IPS-18c (cell line): ENCODE measurements at regions not wholly inside any gene's neighbourhood (a gene's known extent, or its start where the extent isn't known, plus 50 kb on each side); places are given as distances from the start of the nearest gene placed in this dataset.
"Not testable (repeated sequence)": the region's sequence is repeated elsewhere in the genome, so short reads cannot be mapped to it uniquely, and the experiment has no call there.

Experiments
- H3K4me3 ChIP-seq: 2 replicates; pipeline ENCODE4 v1.7.0; 2013; ENCODE audit warnings: low read depth, mild to moderate bottlenecking, low read length, moderate library complexity; ENCODE audit not compliant: insufficient read depth
- H3K9me3 ChIP-seq: one replicate; pipeline ENCODE4 v1.6.1; 2013; ENCODE audit warnings: mild to moderate bottlenecking, low read length, moderate library complexity; ENCODE audit not compliant: control insufficient read depth, insufficient read depth

DNA sequence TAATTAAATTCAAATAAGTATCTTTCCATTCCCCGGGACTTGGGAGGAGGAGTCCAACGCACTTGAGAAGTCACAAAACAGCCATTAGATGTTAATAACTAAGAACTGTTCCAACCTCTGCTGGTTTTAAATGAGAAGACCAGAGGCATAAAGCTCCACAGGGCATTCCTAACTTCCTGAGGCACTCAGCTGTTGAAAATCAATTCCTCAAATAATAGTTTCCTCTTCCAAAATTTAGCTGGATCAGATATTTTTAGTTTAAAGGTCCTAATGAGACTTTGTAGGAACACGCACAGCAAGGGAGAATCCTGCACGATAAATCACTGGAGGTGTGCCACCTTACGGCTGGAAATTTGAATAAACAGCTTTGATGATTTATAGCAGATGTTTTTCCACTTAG is 504.3 kb upstream of the ZFP42 start:
- Histone ChIP-seq H3K9me3 (peaks cover 10% of the 10 kb centered on the region), H3K4me3 (no peak overlapping the region)

GRCh38 chr4:187491959-187492358 is 503.6 kb upstream of the ZFP42 start:
- peaks cover 10% of the 10 kb centered on the region for H3K9me3 ChIP-seq
- H3K4me3 ChIP-seq = no peak overlapping the region

- Histone ChIP-seq H3K9me3 (peaks cover 5% of the 10 kb centered on the region), H3K4me3 (no peak overlapping the region)
These were observed 501.9 kb upstream of the ZFP42 start for GRCh38 chr4:187493661-187494060.

DNA sequence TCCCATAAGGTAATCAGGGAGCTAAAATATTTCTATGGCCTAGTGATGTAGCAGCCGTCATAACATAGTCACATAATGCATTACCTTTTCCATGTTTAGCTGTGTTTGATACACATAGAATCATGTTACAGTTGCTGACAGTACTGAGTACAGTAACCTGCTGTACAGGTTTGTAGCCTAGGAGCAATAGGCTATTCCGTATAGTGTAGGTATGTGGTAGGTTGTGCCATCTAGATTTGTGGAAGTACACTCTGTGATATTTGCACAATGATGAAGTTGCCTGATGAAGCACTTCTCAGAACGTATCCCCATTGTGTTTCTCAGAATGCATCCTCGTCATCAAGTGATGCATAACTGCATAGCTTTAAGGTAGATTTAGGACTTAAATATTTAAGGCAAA is 495.6 kb upstream of the ZFP42 start:
- H3K4me3 ChIP-seq = no peak overlapping the region
- no peaks in the 10 kb centered on the region for H3K9me3 ChIP-seq

DNA sequence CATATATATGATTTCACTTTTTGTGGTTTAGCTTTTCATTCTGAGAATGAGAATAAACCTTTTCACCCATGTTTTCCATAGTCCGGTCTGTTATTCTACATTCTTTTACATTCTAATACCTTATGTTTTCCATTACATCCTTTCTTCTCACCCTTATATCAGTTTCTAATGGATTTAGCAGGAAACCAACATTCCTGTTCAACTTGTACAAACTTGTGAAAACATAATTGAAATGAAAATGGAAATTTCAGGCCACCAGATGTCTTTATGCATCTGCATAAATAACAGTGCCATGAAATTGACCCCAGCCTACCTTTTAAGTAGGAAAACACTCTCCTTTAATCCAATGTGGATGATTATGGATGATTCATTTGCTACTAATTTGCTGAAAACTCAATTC is 494.8 kb upstream of the ZFP42 start:
- Histone ChIP-seq H3K9me3 (no peaks in the 10 kb centered on the region), H3K4me3 (no peak overlapping the region)

GRCh38 chr4:187501731-187502130 is 493.8 kb upstream of the ZFP42 start:
- Histone ChIP-seq H3K9me3 (no peaks in the 10 kb centered on the region), H3K4me3 (no peak overlapping the region)

GRCh38 chr4:187504974-187505797 is 490.4 kb upstream of the ZFP42 start:
- Histone ChIP-seq H3K4me3 (peak overlapping the region; percentile 56; the same call in 1 of the 2 replicates), H3K9me3 (no peaks in the 10 kb centered on the region)

- peak overlapping the region; percentile 30; the same call in 1 of the 2 replicates for H3K4me3 ChIP-seq
- H3K9me3 ChIP-seq = not testable (repeated sequence)
These were observed 489.8 kb upstream of the ZFP42 start for GRCh38 chr4:187505798-187506141.

DNA sequence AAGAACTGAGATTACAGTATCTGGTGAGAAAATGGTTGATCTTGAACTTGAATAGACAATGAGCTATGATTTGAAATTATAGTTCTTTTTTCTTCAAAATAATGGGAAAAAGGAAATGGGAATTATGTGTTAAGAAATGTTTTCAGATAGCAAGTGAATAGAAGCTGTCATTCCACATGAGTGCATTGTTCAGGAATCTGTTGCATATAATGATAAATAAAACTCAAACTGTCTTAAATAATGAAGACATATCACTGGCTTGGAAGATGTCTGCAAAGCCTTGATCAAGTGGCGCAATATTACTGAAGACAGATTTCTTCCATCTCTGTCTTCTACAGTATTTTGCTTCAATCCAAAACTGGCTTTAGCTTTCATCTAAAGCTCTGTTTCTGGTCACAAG is 479.3 kb upstream of the ZFP42 start:
- H3K4me3 ChIP-seq = no peak overlapping the region

DNA sequence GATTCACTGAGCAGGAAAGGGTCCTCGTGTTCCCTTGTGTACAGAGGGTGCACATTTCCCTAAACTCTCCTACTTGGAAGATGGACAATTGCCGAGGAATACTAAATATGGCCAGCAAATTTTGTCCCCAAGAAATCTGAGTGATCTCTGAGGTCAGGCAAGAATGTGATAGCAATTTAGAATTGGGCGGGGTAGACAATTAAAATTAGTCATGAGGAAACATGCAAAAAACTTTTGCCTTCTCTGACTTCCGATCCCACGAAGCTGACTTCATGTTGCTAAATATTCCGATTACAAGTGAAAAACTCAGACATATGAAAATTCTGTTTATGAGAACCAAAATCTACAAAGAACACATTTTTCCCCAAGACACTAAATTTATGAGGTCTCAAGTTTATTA is 453.9 kb upstream of the ZFP42 start:
- H3K4me3 ChIP-seq = no peak overlapping the region
- H3K9me3 ChIP-seq = no peaks in the 10 kb centered on the region

More for the DNA sequence above, 479.3 kb upstream of the ZFP42 start:
- H3K9me3 ChIP-seq = no peaks in the 10 kb centered on the region

- H3K9me3 ChIP-seq = no peaks in the 10 kb centered on the region
- no peak overlapping the region for H3K4me3 ChIP-seq
These were observed 451.0 kb upstream of the ZFP42 start for GRCh38 chr4:187544461-187545053.

DNA sequence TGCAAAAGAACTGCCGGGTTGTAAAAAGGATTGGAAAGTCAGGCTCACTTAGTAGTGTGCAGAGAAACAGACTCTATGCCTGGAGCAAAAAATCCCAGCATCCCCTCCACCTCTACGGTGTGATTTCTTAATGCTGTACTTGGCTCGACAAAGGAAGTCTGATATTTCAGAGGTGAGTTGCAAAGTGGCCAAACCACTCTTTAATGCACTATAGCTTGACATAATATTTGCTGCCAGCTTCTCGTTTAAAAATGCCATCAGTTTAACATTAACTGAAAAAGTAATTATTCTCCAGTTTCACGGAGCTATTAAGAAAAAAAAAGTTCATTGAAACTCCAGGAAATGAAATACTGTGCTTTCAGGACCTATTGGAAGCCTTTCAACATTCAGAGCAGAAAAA is 448.3 kb upstream of the ZFP42 start:
- H3K4me3 ChIP-seq = no peak overlapping the region
- no peaks in the 10 kb centered on the region for H3K9me3 ChIP-seq

DNA sequence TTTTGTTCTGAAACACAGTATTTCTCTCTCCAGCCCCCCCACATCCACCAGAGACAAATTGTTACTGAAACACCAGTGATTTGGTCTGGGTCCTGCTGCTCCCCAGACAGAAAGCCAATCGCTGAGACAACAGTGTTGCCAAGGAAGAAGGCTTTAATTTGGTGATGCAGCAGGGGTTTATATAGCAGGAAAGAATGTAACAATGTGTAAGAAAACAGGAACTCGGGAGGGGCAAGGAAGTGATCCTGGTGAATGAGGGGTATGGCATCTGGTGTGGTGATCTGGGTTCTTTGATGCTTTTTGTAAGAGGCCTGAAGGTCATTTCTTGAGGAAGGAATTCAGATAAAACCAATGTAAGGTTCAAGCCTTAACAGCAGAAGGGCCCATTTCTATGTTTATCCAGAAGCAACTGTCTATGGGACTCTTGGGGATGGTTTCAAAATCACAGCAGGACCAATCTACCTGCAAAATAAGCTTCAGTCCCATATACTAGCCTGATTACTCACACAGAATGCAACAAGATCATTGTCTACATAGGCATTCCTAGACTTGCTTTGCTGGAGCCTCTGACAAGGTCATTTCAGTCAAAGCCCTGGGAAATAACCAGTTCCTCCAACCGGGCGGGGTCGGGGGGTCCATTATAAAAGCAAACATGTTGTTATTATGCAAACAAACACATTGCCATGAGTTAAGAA is 445.2 kb upstream of the ZFP42 start:
- no peak overlapping the region for H3K4me3 ChIP-seq
- H3K9me3 ChIP-seq = no peaks in the 10 kb centered on the region

DNA sequence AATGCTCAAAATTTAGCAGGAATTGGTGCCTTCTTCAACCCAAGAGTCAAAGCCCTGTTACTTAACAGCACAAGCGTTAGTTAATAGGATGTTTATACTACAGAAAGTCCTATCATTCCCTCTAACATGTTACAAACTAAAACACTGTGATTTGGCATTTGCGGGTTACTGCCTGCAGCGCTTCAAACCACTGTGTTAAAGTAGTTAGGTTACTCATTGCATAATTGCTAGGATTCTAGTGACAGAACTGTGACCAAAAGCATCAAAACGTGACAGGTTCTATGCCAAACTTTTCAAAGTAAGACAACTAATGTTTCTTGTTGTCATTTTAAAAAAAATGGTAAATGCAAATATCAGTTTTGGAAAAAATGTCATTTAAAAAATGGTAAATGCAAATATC is 442.8 kb upstream of the ZFP42 start:
- Histone ChIP-seq H3K9me3 (no peaks in the 10 kb centered on the region), H3K4me3 (no peak overlapping the region)

GRCh38 chr4:187555174-187555573 is 440.4 kb upstream of the ZFP42 start:
- Histone ChIP-seq H3K4me3 (no peak overlapping the region), H3K9me3 (no peaks in the 10 kb centered on the region)

DNA sequence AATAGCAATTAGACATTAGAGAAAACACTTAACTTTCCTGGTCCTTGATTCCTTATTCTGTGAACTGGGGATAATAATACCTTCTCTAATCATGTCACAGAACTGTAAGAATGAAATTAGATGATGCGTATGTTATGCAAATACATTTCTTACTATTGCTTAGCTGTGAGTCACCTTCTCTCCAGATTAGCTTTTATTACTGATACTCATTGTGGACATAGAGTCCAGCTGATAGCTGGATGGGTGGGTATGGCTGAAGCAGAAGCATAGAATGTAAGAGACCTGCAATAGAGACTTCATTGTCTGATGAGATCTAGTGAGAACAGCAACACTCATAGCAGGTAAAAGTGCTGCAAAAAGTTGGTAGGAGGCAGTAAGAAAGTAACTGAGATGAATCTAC is 437.2 kb upstream of the ZFP42 start:
- H3K4me3 ChIP-seq = no peak overlapping the region
- H3K9me3 ChIP-seq = no peaks in the 10 kb centered on the region

DNA sequence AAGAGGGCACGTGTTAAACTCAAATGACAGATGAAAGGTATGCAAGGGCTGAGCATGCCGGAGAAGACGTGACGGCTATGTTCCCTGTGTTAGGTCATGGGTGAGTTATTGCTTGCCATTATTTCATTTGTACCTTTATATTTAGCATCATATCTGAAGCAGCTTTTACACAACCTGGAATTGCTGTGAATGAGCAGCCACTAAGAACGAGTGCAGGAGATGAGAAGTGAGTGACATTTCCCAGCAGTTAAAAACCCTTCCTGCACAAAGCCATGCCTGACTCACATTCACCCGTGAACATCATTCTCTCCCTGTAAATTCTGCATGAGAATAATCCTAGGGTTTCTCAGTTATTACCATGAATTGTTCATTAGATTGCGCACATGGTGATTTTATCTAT is 433.2 kb upstream of the ZFP42 start:
- H3K4me3 ChIP-seq = no peak overlapping the region
- H3K9me3 ChIP-seq = no peaks in the 10 kb centered on the region

DNA sequence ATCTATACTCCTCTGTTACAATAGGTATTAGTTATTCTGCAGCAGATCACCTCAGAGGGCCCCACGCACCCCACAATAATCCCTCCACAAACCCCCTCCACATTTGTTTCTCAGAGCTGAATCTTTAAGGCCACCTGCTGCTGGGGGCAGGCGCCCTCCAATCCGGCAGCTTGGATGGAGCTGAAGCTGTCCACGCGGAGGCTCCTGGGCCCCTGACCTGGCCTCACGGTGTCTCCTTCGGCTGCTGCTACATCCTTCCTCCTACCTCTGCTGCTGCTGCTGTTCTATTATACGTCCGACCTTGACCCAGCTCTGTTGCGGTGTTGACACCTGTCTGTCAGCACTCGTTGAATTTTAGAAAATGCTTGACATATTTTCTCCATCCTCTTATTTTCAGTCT is 430.2 kb upstream of the ZFP42 start:
- Histone ChIP-seq H3K9me3 (no peaks in the 10 kb centered on the region), H3K4me3 (no peak overlapping the region)
